ENCODE measurements at regions not wholly inside any gene's neighbourhood (a gene's known extent, or its start where the extent isn't known, plus 50 kb on each side); places are given as distances from the start of the nearest gene placed in this dataset.

DNA sequence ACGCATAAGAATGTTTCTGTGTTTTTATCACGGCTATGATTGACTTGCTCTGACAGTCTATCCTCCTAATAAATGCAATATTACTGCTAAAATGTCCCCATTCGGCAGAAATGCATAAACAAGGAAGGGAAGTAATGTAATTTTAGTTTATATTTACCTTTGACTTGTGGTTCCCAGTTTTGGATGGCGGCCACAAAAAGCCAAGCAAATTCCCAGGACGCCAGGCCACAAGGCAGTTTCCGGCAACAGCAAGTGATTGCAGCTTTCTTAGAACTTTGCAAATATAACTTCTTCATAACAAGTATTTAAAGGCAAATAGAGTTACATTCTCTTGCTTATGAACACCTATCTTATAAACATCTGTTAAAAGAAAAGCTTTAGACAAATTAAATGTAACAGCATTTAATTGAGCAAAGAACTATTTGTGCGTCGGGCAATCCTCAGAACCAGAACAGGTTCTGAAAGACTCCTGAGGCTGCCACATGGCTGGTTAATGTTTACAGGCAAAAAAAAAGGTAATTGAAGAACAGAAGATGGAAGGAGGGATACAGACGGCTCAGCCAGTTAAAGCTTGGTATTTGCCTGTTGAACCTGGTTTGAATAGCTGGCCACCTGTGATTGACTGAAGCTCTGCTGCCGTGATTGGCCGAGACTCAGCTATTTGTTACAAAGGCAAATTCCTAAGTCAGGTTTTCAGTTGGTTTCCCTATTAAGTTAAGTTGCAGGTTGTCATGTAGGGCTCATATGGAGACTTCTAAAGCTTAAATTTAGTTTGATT is 80.8 kb downstream of the C21orf91 start:
- POLR2A ChIA-PET, result interaction anchor here (0.6 kb wide), 1 partner anchor 117 kb away, joined by 3 read pairs; no protein-coding TSS in a partner anchor
- Histone ChIP-seq H3K4me2 (ENCODE audit: insufficient read depth, low read length) (no peak overlapping the region), H3K9me3 (replicated peaks; ENCODE audit: control insufficient read depth, insufficient read depth, low read depth, low read length) (no peaks in the 10 kb centered on the region), H3K4me1 (replicated peaks in 1 of 2; ENCODE audit: control insufficient read depth in 2 of 2, insufficient read depth in 2 of 2, low read length in 2 of 2) (no peaks in the 10 kb centered on the region), H3K79me2 (ENCODE audit: control insufficient read depth, insufficient read depth, low read length) (no peaks in the 10 kb centered on the region), H3K9ac (ENCODE audit: insufficient read depth in 1 of 2, low read depth in 2 of 2, low read length in 2 of 2) (no peak overlapping the region), H3K4me3 (no peak overlapping the region), H3K27ac (ENCODE audit: extremely low read depth, low read depth, low read length) (no peak overlapping the region), H2AFZ (ENCODE audit: low read depth, low read length) (no peak overlapping the region), H3K27me3 (ENCODE audit: control insufficient read depth in 2 of 2, insufficient read depth in 2 of 2, low read length in 2 of 2) (no peaks in the 10 kb centered on the region; a peak in 1 of 5 replicates), H3K36me3 (ENCODE audit: control insufficient read depth, insufficient read depth, low read length) (no peaks in the 10 kb centered on the region), H4K20me1 (replicated peaks; ENCODE audit: control insufficient read depth, insufficient read depth, low read length) (no peaks in the 10 kb centered on the region), H3K9me1 (ENCODE audit: control insufficient read depth, insufficient read depth, low read length) (no peaks in the 10 kb centered on the region)
- ATAC-seq, result no peak
- intact Hi-C loops (cut with micrococcal nuclease), result no loop called here
- no peak for FAIRE-seq
- 10% methylated on average over 11 of the region's 11 CpGs for WGBS (ENCODE audit: insufficient coverage, low coverage, missing lambda C conversion rate)
- in situ Hi-C loops (cut with MboI), result no loop called here
- DNase-seq (ENCODE audit: extremely low read depth in 1 of 4, low spot score in 3 of 4), result no peak
- no TSS peak for BruUV-seq (replicated peaks)
- no peak for TF ChIP-seq PPARD (CRISPR knock-in tag; IDR thresholded peaks at IDR 0.05)
- TF ChIP-seq, protein P1, sequence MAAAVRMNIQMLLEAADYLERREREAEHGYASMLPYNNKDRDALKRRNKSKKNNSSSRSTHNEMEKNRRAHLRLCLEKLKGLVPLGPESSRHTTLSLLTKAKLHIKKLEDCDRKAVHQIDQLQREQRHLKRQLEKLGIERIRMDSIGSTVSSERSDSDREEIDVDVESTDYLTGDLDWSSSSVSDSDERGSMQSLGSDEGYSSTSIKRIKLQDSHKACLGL (CRISPR knock-in tag; IDR thresholded peaks at IDR 0.05; ENCODE audit: borderline replicate concordance, poor library complexity, severe bottlenecking), result no peak
- TF ChIP-seq PTBP1 (IDR thresholded peaks at IDR 0.05; ENCODE audit: low read depth, low read length), result no peak
- TF ChIP-seq POLR2AphosphoS2 (IDR thresholded peaks at IDR 0.05; ENCODE audit: low read length), result no peak
- TF ChIP-seq, protein P2, sequence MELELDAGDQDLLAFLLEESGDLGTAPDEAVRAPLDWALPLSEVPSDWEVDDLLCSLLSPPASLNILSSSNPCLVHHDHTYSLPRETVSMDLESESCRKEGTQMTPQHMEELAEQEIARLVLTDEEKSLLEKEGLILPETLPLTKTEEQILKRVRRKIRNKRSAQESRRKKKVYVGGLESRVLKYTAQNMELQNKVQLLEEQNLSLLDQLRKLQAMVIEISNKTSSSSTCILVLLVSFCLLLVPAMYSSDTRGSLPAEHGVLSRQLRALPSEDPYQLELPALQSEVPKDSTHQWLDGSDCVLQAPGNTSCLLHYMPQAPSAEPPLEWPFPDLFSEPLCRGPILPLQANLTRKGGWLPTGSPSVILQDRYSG (tag; conservative IDR thresholded peaks at IDR 0.05; ENCODE audit: low read depth), result no peak
- no peak for TF ChIP-seq ZNF75A (CRISPR knock-in tag; IDR thresholded peaks at IDR 0.05)
- no peak for TF ChIP-seq BMI1 (IDR thresholded peaks at IDR 0.05; ENCODE audit: low read length)
- TF ChIP-seq BDP1 (IDR thresholded peaks at IDR 0.05; ENCODE audit: insufficient read depth, insufficient read length), result no peak
- TF ChIP-seq ZKSCAN1 (IDR thresholded peaks at IDR 0.05; ENCODE audit: low read depth, low read length), result no peak
- TF ChIP-seq RUNX1 (IDR thresholded peaks at IDR 0.05; ENCODE audit: low read depth), result no peak
- TF ChIP-seq SP1 (CRISPR knock-in tag; IDR thresholded peaks at IDR 0.05), result no peak
- TF ChIP-seq, protein P3, sequence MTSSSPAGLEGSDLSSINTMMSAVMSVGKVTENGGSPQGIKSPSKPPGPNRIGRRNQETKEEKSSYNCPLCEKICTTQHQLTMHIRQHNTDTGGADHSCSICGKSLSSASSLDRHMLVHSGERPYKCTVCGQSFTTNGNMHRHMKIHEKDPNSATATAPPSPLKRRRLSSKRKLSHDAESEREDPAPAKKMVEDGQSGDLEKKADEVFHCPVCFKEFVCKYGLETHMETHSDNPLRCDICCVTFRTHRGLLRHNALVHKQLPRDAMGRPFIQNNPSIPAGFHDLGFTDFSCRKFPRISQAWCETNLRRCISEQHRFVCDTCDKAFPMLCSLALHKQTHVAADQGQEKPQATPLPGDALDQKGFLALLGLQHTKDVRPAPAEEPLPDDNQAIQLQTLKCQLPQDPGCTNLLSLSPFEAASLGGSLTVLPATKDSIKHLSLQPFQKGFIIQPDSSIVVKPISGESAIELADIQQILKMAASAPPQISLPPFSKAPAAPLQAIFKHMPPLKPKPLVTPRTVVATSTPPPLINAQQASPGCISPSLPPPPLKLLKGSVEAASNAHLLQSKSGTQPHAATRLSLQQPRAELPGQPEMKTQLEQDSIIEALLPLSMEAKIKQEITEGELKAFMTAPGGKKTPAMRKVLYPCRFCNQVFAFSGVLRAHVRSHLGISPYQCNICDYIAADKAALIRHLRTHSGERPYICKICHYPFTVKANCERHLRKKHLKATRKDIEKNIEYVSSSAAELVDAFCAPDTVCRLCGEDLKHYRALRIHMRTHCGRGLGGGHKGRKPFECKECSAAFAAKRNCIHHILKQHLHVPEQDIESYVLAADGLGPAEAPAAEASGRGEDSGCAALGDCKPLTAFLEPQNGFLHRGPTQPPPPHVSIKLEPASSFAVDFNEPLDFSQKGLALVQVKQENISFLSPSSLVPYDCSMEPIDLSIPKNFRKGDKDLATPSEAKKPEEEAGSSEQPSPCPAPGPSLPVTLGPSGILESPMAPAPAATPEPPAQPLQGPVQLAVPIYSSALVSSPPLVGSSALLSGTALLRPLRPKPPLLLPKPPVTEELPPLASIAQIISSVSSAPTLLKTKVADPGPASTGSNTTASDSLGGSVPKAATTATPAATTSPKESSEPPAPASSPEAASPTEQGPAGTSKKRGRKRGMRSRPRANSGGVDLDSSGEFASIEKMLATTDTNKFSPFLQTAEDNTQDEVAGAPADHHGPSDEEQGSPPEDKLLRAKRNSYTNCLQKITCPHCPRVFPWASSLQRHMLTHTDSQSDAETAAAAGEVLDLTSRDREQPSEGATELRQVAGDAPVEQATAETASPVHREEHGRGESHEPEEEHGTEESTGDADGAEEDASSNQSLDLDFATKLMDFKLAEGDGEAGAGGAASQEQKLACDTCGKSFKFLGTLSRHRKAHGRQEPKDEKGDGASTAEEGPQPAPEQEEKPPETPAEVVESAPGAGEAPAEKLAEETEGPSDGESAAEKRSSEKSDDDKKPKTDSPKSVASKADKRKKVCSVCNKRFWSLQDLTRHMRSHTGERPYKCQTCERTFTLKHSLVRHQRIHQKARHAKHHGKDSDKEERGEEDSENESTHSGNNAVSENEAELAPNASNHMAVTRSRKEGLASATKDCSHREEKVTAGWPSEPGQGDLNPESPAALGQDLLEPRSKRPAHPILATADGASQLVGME (CRISPR knock-in tag; IDR thresholded peaks at IDR 0.05), result no peak
- no peak for TF ChIP-seq ZBTB8A (IDR thresholded peaks at IDR 0.05; ENCODE audit: partially characterized antibody)
- CTCF ChIA-PET (ENCODE audit: low intra/inter-chr PET ratio), result no interaction called here
